Activated T-cell treated with anti-CD3 and anti-CD28 coated beads, Interleukin-2, amount 50 U/mL, for 4 hours (primary cell): ENCODE measurements at regions not wholly inside any gene's neighbourhood (a gene's known extent, or its start where the extent isn't known, plus 50 kb on each side); places are given as distances from the start of the nearest gene placed in this dataset.

Source experiments
- ATAC-seq, 2 donors: fragments of 200-7000 bp; cut with Tn5 transposase; one replicate each; pipeline ENCODE4 v1.10.0; 2021
- DNase-seq: peaks from one replicate; pipeline ENCODE4 v3.0.0-alpha.2; 2020
- H3K27me3 Mint-ChIP-seq: one replicate; pipeline ENCODE4 v1.8.0; 2021; ENCODE audit warnings: low read depth, mixed read lengths
- H3K36me3 Mint-ChIP-seq: one replicate; pipeline ENCODE4 v1.8.0; 2022; ENCODE audit warnings: mixed read lengths; ENCODE audit not compliant: insufficient read depth
- H3K4me1 Mint-ChIP-seq: one replicate; pipeline ENCODE4 v1.8.0; 2021; ENCODE audit warnings: low read depth, mixed read lengths
- H3K4me3 Mint-ChIP-seq: one replicate; pipeline ENCODE4 v1.8.0; 2021; ENCODE audit warnings: mild to moderate bottlenecking, moderate library complexity, mixed read lengths
- H3K9me3 Mint-ChIP-seq: one replicate; pipeline ENCODE4 v1.8.0; 2021; ENCODE audit warnings: mixed read lengths

- no peak overlapping the region for H3K4me3 Mint-ChIP-seq
- ATAC-seq, result no peak
- H3K4me1 Mint-ChIP-seq, result no peaks in the 10 kb centered on the region
- H3K36me3 Mint-ChIP-seq, result no peaks in the 10 kb centered on the region
- H3K27me3 Mint-ChIP-seq, result peaks cover 6% of the 10 kb centered on the region
- no peak for DNase-seq
- no peaks in the 10 kb centered on the region for H3K9me3 Mint-ChIP-seq
Observed at GRCh38 chr5:174398171-174398570, 326.2 kb upstream of the MSX2 start.

DNA sequence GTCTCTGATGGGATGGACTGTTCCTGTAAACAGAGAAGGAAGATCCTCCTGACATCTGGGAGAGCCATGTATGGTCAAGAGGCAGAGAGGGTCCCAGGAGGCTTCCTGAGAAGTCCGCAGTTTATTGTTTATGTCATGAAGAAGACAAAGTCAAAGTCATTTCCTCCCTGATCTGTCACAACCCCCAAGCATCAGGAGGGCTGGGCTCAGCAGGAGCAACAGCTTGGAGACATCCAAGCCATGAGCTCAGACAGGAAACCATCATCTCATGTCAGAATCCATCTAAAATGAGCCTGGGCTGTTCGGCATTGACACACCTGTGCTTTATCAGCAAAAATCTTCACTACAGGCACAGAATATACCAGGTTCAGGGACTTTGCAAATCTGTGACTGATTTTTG, 325.0 kb upstream of the MSX2 start:
- DNase-seq (no peak), ATAC-seq (no peak)
- Mint-ChIP-seq H3K4me1 (no peaks in the 10 kb centered on the region), H3K9me3 (no peaks in the 10 kb centered on the region), H3K36me3 (no peaks in the 10 kb centered on the region), H3K4me3 (no peak overlapping the region), H3K27me3 (peaks cover 6% of the 10 kb centered on the region)

DNA sequence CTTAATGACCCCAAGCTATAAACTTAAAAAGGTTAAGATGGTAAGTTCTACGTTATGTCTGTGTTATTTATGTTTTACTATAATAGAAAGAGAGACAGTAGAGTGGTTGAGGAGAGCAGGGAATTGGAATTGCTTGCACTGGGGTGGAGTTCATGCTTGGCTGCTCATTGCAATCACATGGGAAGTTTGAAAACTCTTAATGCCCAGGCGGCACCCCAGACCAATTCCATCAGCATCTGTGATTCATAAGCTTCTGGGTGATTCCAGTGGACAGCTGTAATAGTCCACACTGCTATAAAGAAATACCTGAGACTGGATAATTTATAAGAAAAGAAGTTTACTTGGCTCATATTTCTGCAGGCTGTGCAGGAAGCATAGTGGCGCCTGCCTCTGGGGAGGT, 323.9 kb upstream of the MSX2 start:
- ATAC-seq (no peak), DNase-seq (no peak)
- H3K36me3 Mint-ChIP-seq, result no peaks in the 10 kb centered on the region
- no peaks in the 10 kb centered on the region for H3K4me1 Mint-ChIP-seq
- H3K9me3 Mint-ChIP-seq, result no peaks in the 10 kb centered on the region
- no peak overlapping the region for H3K4me3 Mint-ChIP-seq
- peaks cover under 1% of the 10 kb centered on the region for H3K27me3 Mint-ChIP-seq

- DNase-seq, result no peak
- Mint-ChIP-seq H3K4me1 (no peaks in the 10 kb centered on the region), H3K27me3 (peaks cover 1% of the 10 kb centered on the region), H3K9me3 (no peaks in the 10 kb centered on the region), H3K36me3 (no peaks in the 10 kb centered on the region), H3K4me3 (no peak overlapping the region)
- no peak for ATAC-seq
Observed at GRCh38 chr5:174401793-174402192, 322.6 kb upstream of the MSX2 start.

- no peak for ATAC-seq
- Mint-ChIP-seq H3K9me3 (no peaks in the 10 kb centered on the region), H3K4me3 (no peak overlapping the region), H3K4me1 (no peaks in the 10 kb centered on the region), H3K36me3 (no peaks in the 10 kb centered on the region), H3K27me3 (peaks cover 2% of the 10 kb centered on the region)
- no peak for DNase-seq
Observed at GRCh38 chr5:174402222-174402812, 322.1 kb upstream of the MSX2 start.

DNA sequence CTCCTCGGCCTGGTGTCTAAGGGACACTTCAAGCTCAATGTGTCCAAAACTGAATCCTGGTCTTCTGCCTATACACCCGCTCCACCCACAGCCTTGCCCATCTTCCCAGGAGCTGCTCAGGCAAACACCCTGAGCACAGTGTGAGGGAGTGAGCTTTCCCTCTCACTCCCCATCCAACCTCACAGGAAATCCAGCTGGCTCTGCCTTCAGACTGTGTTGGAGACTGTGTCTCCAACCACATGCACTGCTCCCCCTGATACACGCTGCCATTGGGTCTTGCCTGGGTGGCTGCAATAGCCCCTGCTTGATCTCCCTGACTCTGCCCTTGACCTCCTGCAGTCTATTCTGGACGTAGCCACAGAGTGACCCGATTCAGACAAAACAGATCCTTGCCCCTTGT, 319.5 kb upstream of the MSX2 start:
- Mint-ChIP-seq H3K9me3 (no peaks in the 10 kb centered on the region), H3K4me1 (no peaks in the 10 kb centered on the region), H3K27me3 (peaks cover 5% of the 10 kb centered on the region), H3K4me3 (no peak overlapping the region), H3K36me3 (no peaks in the 10 kb centered on the region)
- no peak for ATAC-seq
- no peak for DNase-seq

DNA sequence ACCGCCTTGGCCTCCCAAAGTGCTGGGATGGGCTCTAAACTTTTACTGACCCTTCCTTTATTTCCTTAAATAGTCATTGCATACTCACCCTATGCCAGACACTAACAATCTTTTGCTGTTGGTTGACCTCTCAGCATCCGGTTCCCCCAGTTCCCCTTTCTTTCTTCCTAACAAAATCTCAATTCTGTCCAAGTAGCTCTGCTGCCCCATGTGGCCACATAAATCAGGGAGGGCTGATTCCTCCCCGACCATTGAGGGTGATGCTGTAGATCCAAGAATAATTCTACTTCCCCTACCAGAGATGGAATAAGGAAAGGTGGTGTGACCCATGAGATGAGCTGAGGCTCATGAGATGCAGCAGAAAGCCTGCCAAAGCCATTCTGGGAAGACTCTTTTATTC, 315.3 kb upstream of the MSX2 start:
- no peak for ATAC-seq
- H3K4me1 Mint-ChIP-seq, result no peaks in the 10 kb centered on the region
- peaks cover 10% of the 10 kb centered on the region for H3K27me3 Mint-ChIP-seq
- H3K36me3 Mint-ChIP-seq, result no peaks in the 10 kb centered on the region
- no peak overlapping the region for H3K4me3 Mint-ChIP-seq
- DNase-seq, result no peak
- no peaks in the 10 kb centered on the region for H3K9me3 Mint-ChIP-seq

DNA sequence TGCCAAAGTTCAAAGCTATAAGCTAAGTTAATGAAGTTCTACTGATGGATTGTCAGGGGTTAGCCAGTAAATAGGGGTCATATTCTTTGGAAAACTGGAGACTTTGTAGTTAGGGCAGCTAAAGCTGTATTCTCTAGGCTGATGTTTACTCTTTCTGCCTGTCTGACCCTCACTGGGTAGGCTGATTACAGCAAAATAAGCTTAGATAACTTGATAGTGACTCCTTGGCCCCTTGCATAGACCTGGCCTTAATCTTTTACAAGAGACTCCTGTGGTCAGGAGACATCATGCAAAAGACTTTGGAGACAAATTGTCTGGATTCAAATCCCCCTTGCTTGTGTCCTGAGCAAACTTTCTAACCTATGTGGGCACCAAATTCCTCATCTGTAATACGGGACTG, 314.4 kb upstream of the MSX2 start:
- ATAC-seq, result no peak
- H3K9me3 Mint-ChIP-seq, result no peaks in the 10 kb centered on the region
- no peaks in the 10 kb centered on the region for H3K36me3 Mint-ChIP-seq

DNA sequence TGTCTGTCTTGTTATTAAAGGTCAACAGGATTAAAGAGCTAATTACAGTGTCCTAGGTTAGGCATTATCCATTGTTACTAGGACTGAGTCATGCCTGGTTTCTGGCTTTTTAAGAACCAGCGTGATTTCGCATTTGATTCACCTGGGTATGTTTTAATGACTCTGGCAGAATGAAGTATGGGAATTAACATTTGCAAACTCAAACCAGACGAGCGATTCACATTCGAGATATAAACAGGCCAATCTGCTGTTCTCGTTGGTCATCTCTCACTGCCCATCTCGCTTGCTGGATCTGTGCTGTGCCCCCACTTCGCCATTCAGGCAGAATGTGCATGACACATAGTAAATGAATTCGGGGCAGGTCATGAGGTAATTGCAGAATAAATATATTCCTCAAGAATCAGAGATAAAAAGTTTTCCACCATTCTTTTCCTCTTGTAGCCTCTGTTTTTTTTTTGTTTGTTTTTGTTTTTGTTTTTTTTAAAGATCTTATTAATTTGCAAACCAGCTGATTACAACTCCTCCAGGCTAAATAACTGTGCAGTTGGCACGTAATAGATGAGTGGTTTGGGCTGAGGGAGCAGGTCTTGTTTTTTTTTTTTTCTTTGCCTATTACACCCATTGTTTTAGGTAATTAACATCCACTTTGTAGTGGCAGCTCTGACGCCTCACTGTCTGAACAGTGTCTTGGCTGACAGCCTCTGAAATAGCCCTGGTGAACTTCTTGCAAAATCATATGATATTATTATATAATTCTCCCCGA, 313.5 kb upstream of the MSX2 start:
- H3K27me3 Mint-ChIP-seq, result peaks cover 10% of the 10 kb centered on the region

More for the DNA sequence above, 314.4 kb upstream of the MSX2 start:
- no peak for DNase-seq
- no peaks in the 10 kb centered on the region for H3K4me1 Mint-ChIP-seq
- H3K27me3 Mint-ChIP-seq, result peaks cover 10% of the 10 kb centered on the region
- H3K4me3 Mint-ChIP-seq, result no peak overlapping the region

GRCh38 chr5:174411479-174411819, 312.9 kb upstream of the MSX2 start:
- H3K9me3 Mint-ChIP-seq, result no peaks in the 10 kb centered on the region
- no peaks in the 10 kb centered on the region for H3K4me1 Mint-ChIP-seq
- H3K4me3 Mint-ChIP-seq, result no peak overlapping the region
- H3K36me3 Mint-ChIP-seq, result no peaks in the 10 kb centered on the region
- DNase-seq (no peak), ATAC-seq (no peak)
- H3K27me3 Mint-ChIP-seq, result peaks cover 10% of the 10 kb centered on the region

More for the DNA sequence above, 313.5 kb upstream of the MSX2 start:
- no peaks in the 10 kb centered on the region for H3K4me1 Mint-ChIP-seq
- no peaks in the 10 kb centered on the region for H3K36me3 Mint-ChIP-seq
- ATAC-seq, result no peak
- no peak for DNase-seq
- no peak overlapping the region for H3K4me3 Mint-ChIP-seq
- no peaks in the 10 kb centered on the region for H3K9me3 Mint-ChIP-seq

DNA sequence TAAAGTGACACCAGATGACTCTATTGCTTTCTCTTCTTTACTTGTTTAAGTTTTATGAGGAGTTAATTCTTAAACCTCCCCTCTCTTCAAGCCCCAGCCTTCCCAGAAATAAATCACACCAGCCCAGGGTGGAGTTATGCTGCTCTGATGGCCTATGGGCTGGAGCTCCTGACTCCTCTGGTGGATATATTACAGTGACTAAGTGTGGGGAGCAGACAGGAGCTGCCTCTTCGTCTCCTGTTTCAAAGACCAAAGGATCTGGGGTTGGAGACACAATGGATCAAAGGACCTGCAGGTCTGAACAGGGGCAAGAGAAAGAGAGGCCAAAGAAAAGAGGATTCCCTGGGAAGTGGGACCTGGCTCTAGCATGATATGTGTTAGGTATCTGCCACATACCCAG, 312.0 kb upstream of the MSX2 start:
- Mint-ChIP-seq H3K36me3 (no peaks in the 10 kb centered on the region), H3K9me3 (no peaks in the 10 kb centered on the region), H3K4me1 (no peaks in the 10 kb centered on the region), H3K4me3 (no peak overlapping the region), H3K27me3 (peaks cover 9% of the 10 kb centered on the region)
- ATAC-seq (no peak), DNase-seq (no peak)

GRCh38 chr5:174412941-174413340, 311.4 kb upstream of the MSX2 start:
- Mint-ChIP-seq H3K27me3 (peaks cover 12% of the 10 kb centered on the region), H3K9me3 (no peaks in the 10 kb centered on the region), H3K4me3 (no peak overlapping the region), H3K4me1 (no peaks in the 10 kb centered on the region), H3K36me3 (no peaks in the 10 kb centered on the region)
- ATAC-seq (no peak), DNase-seq (no peak)

- H3K27me3 Mint-ChIP-seq, result peaks cover 17% of the 10 kb centered on the region
- H3K4me3 Mint-ChIP-seq, result no peak overlapping the region
- DNase-seq (no peak), ATAC-seq (no peak)
- no peaks in the 10 kb centered on the region for H3K9me3 Mint-ChIP-seq
- H3K36me3 Mint-ChIP-seq, result no peaks in the 10 kb centered on the region
- H3K4me1 Mint-ChIP-seq, result peaks cover under 1% of the 10 kb centered on the region
Observed at GRCh38 chr5:174413567-174414314, 310.6 kb upstream of the MSX2 start.

DNA sequence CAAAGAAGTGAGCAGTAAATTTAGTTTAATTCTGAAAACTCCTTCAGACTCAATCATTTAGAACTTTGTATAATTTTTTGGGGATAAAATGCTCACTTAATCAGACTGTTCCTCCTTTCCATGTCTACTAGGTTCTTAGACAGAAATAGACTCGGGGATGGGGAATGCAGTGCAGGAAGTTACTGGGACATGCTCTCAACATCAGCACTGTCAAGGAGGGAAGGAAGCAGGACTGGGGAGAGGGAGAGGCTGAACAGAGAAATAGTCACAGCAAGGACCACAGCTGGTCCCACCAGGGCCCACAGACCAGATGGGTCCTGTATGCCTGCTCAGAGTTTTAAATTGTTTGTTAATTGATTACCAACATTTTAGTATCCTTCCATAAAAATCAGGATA, 310.1 kb upstream of the MSX2 start:
- Mint-ChIP-seq H3K27me3 (peaks cover 14% of the 10 kb centered on the region), H3K4me3 (no peak overlapping the region), H3K9me3 (no peaks in the 10 kb centered on the region), H3K36me3 (no peaks in the 10 kb centered on the region), H3K4me1 (peaks cover 5% of the 10 kb centered on the region)
- ATAC-seq, result no peak
- DNase-seq, result no peak
